ENCODE measurements at regions not wholly inside any gene's neighbourhood (a gene's known extent, or its start where the extent isn't known, plus 50 kb on each side); places are given as distances from the start of the nearest gene placed in this dataset.

- no peak for DNase-seq
Observed at GRCh38 chr11:112357488-112357887, 96.8 kb upstream of the PLET1 start.

- DNase-seq = no peak
Observed at GRCh38 chr11:112361396-112361795, 100.7 kb upstream of the PLET1 start.

GRCh38 chr11:112363527-112363926 lies 102.9 kb upstream of the PLET1 start:
- DNase-seq = no peak

- no peak for DNase-seq
Observed at GRCh38 chr11:112364962-112365481, 104.4 kb upstream of the PLET1 start.

- no peak for DNase-seq
Observed at GRCh38 chr11:112366012-112366411, 105.4 kb upstream of the PLET1 start.

- no peak for DNase-seq
Observed at GRCh38 chr11:112366777-112367176, 106.1 kb upstream of the PLET1 start.

GRCh38 chr11:112367461-112367860 lies 106.8 kb upstream of the PLET1 start:
- DNase-seq = no peak

GRCh38 chr11:112367895-112368294 lies 107.2 kb upstream of the PLET1 start:
- DNase-seq = no peak

GRCh38 chr11:112368381-112368780 lies 107.7 kb upstream of the PLET1 start:
- no peak for DNase-seq

GRCh38 chr11:112369374-112369773 lies 108.7 kb upstream of the PLET1 start:
- DNase-seq = no peak

GRCh38 chr11:112369916-112370315 lies 109.3 kb upstream of the PLET1 start:
- no peak for DNase-seq

GRCh38 chr11:112374486-112375140 lies 114.0 kb upstream of the PLET1 start:
- no peak for DNase-seq

- DNase-seq = no peak
Observed at GRCh38 chr11:112377946-112378345, 117.3 kb upstream of the PLET1 start.

- no peak for DNase-seq
Observed at GRCh38 chr11:112380464-112380863, 119.8 kb upstream of the PLET1 start.

- no peak for DNase-seq
Observed at GRCh38 chr11:112381578-112381977, 120.9 kb upstream of the PLET1 start.

GRCh38 chr11:112382561-112382960 lies 121.9 kb upstream of the PLET1 start:
- DNase-seq = no peak

- DNase-seq = no peak
Observed at GRCh38 chr11:112388496-112388895, 127.8 kb upstream of the PLET1 start.

GRCh38 chr11:112391086-112391485 lies 130.4 kb upstream of the PLET1 start:
- DNase-seq = no peak

GRCh38 chr11:112392904-112393303 lies 132.2 kb upstream of the PLET1 start:
- DNase-seq = no peak

- no peak for DNase-seq
Observed at GRCh38 chr11:112394304-112394703, 133.6 kb upstream of the PLET1 start.

GRCh38 chr11:112396076-112396475 lies 135.4 kb upstream of the PLET1 start:
- DNase-seq = no peak

GRCh38 chr11:112398798-112399478 lies 138.3 kb upstream of the PLET1 start:
- DNase-seq = no peak

GRCh38 chr11:112400476-112401014 lies 139.9 kb upstream of the PLET1 start:
- DNase-seq = no peak

GRCh38 chr11:112401036-112401769 lies 140.5 kb upstream of the PLET1 start:
- DNase-seq = no peak

All from activated effector memory CD4-positive, alpha-beta T cell treated with Interleukin-2 at 50 U/mL for 16 hours (primary cell).